ENCODE measurements at regions not wholly inside any gene's neighbourhood (a gene's known extent, or its start where the extent isn't known, plus 50 kb on each side); places are given as distances from the start of the nearest gene placed in this dataset.

- Histone ChIP-seq H2AFZ (ENCODE audit: low read length) (no peak overlapping the region), H3K27me3 (ENCODE audit: control insufficient read depth in 1 of 2, insufficient read depth in 2 of 2, low read length in 2 of 2) (no peaks in the 10 kb centered on the region), H3K27ac (ENCODE audit: extremely low read length, insufficient read depth, low read length) (no peak overlapping the region), H3K9ac (ENCODE audit: insufficient read depth, low read depth, low read length) (no peak overlapping the region), H3K36me3 (replicated peaks in 1 of 2; ENCODE audit: control insufficient read depth in 1 of 2, insufficient read depth in 2 of 2, low read length in 2 of 2) (no peaks in the 10 kb centered on the region), H3K4me3 (replicated peaks in 1 of 3; ENCODE audit: insufficient read depth in 1 of 3, low read depth in 2 of 3, low read length in 3 of 3) (no peak overlapping the region), H4K20me1 (ENCODE audit: insufficient read depth, low read length) (no peaks in the 10 kb centered on the region), H3K4me1 (ENCODE audit: insufficient read depth, low read length) (peaks cover 15% of the 10 kb centered on the region), H3K79me2 (ENCODE audit: insufficient read depth, low read length) (no peaks in the 10 kb centered on the region), H3K4me2 (ENCODE audit: low read depth, low read length) (no peak overlapping the region), H3K9me3 (ENCODE audit: low read length) (no peaks in the 10 kb centered on the region)
- intact Hi-C loops (cut with micrococcal nuclease; ENCODE audit: unreplicated experiment) = no loop called here
- POLR2A ChIA-PET = no interaction called here
- no TSS peak for BruUV-seq (replicated peaks)
- DNase-seq (ENCODE audit: low spot score) = no peak
- FAIRE-seq = no peak
- in situ Hi-C loops (cut with HindIII; ENCODE audit: extremely low pct_ligation_motif_present, low pct_unique_long_range_greater_than_20kb) = no loop called here
- ATAC-seq = no peak
- CTCF ChIA-PET (ENCODE audit: low intra/inter-chr PET ratio, low total read pairs) = no interaction called here
- TF ChIP-seq, protein P1, sequence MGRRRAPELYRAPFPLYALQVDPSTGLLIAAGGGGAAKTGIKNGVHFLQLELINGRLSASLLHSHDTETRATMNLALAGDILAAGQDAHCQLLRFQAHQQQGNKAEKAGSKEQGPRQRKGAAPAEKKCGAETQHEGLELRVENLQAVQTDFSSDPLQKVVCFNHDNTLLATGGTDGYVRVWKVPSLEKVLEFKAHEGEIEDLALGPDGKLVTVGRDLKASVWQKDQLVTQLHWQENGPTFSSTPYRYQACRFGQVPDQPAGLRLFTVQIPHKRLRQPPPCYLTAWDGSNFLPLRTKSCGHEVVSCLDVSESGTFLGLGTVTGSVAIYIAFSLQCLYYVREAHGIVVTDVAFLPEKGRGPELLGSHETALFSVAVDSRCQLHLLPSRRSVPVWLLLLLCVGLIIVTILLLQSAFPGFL (CRISPR knock-in tag; IDR thresholded peaks at IDR 0.05) = no peak
- no peak for TF ChIP-seq ZNF644 (CRISPR knock-in tag; IDR thresholded peaks at IDR 0.05; ENCODE audit: low read depth)
- TF ChIP-seq, protein P2, sequence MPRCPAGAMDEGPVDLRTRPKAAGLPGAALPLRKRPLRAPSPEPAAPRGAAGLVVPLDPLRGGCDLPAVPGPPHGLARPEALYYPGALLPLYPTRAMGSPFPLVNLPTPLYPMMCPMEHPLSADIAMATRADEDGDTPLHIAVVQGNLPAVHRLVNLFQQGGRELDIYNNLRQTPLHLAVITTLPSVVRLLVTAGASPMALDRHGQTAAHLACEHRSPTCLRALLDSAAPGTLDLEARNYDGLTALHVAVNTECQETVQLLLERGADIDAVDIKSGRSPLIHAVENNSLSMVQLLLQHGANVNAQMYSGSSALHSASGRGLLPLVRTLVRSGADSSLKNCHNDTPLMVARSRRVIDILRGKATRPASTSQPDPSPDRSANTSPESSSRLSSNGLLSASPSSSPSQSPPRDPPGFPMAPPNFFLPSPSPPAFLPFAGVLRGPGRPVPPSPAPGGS (CRISPR knock-in tag; IDR thresholded peaks at IDR 0.05) = no peak
- TF ChIP-seq HNRNPLL (IDR thresholded peaks at IDR 0.05; ENCODE audit: low read depth, low read length, poor library complexity, severe bottlenecking) = no peak
- no peak for TF ChIP-seq ZBTB49 (CRISPR knock-in tag; IDR thresholded peaks at IDR 0.05; ENCODE audit: borderline replicate concordance)
- no peak for TF ChIP-seq ZNF816 (CRISPR knock-in tag; IDR thresholded peaks at IDR 0.05; ENCODE audit: borderline replicate concordance)
- no peak for TF ChIP-seq SMARCE1 (IDR thresholded peaks at IDR 0.05; ENCODE audit: borderline replicate concordance)
- TF ChIP-seq, protein P3, sequence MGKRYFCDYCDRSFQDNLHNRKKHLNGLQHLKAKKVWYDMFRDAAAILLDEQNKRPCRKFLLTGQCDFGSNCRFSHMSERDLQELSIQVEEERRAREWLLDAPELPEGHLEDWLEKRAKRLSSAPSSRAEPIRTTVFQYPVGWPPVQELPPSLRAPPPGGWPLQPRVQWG (CRISPR knock-in tag; IDR thresholded peaks at IDR 0.05; ENCODE audit: borderline replicate concordance, low read depth) = no peak
- TF ChIP-seq, protein P4, sequence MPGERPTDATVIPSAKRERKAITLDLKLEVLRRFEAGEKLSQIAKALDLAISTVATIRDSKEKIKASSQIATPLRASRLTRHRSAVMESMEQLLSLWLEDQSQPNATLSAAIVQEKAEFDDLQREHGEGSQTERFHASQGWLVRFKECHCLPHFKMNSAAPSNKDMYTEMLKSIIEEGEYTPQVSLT (CRISPR knock-in tag; IDR thresholded peaks at IDR 0.05; ENCODE audit: borderline replicate concordance, low read depth) = no peak
- TF ChIP-seq SETDB1 (CRISPR knock-in tag; IDR thresholded peaks at IDR 0.05; ENCODE audit: borderline replicate concordance) = no peak
- TF ChIP-seq FOSL2 (CRISPR knock-in tag; IDR thresholded peaks at IDR 0.05) = no peak
Observed at GRCh38 chr10:94260455-94260854, 102.3 kb downstream of the NOC3L start.
